SK-N-SH (cell line): ENCODE measurements at regions not wholly inside any gene's neighbourhood (a gene's known extent, or its start where the extent isn't known, plus 50 kb on each side); places are given as distances from the start of the nearest gene placed in this dataset.
A peak's percentile ranks its signal among the peaks of the same experiment; 100 is the strongest.
"Not testable (repeated sequence)": the region's sequence is repeated elsewhere in the genome, so short reads cannot be mapped to it uniquely, and the experiment has no call there.

Experiments
- CTCF ChIA-PET: fragments of 300-600, 350-600 bp; formaldehyde crosslinking; extraction: SDS; loops from one replicate; lab custom pipeline; 2021; lab: Yijun Ruan, JAX
- POLR2A ChIA-PET: fragments of 350-600 bp; sonication (Branson Sonifier 250); formaldehyde crosslinking; extraction: SDS; loops from one replicate; lab custom pipeline; 2020; ENCODE audit warnings: antibody characterized with exemption, inconsistent platforms; lab: Yijun Ruan, JAX
- DNase-seq: peaks from one replicate; pipeline ENCODE4 v3.0.0; 2012
- H2AFZ ChIP-seq: fragments of 200-600 bp; sonication (generic); 2 replicates; pipeline ENCODE4 v1.8.1; 2016; ENCODE audit warnings: antibody characterized with exemption, mild to moderate bottlenecking, low read depth
- H3F3A ChIP-seq: fragments of 200-600 bp; sonication (generic); replicated peaks from 2 replicates; pipeline ENCODE3; 2016; ENCODE audit warnings: antibody characterized with exemption, mild to moderate bottlenecking; ENCODE audit not compliant: insufficient read depth
- H3K27ac ChIP-seq, 2 experiments: fragments of 200-500 bp in 1 of 2; fragments of 200-600 bp in 1 of 2; sonication (Bioruptor generic) in 1 of 2; sonication (generic), shearing (Covaris generic) in 1 of 2; 2 replicates each; pipeline versions ENCODE4 v1.5.1 to v1.6.1; 2014 to 2016; ENCODE audit warnings: low read depth in 2 of 2, inconsistent platforms in 1 of 2, low read length in 1 of 2, mild to moderate bottlenecking in 1 of 2, mixed read lengths in 1 of 2
- H3K27me3 ChIP-seq: fragments of 200-600 bp; sonication (generic), shearing (Covaris generic); 2 replicates; pipeline ENCODE4 v1.6.1; 2016; ENCODE audit warnings: mixed run types; ENCODE audit not compliant: insufficient read depth
- H3K36me3 ChIP-seq, 2 experiments: fragments of 200-500 bp in 1 of 2; fragments of 200-600 bp in 1 of 2; sonication (Bioruptor generic) in 1 of 2; sonication (generic) in 1 of 2; replicated peaks in 1 of 2; 2 replicates each; pipeline versions ENCODE3 to v1.5.1; 2014 to 2016; ENCODE audit warnings: low read length in 1 of 2, mild to moderate bottlenecking in 1 of 2; ENCODE audit not compliant: insufficient read depth in 2 of 2, control insufficient read depth in 1 of 2
- H3K4me1 ChIP-seq, 2 experiments: fragments of 200-500 bp in 1 of 2; fragments of 200-600 bp in 1 of 2; sonication (Bioruptor generic) in 1 of 2; sonication (generic), shearing (Covaris generic) in 1 of 2; 2 replicates each; pipeline versions ENCODE4 v1.5.1 to v1.6.1; 2014 to 2016; ENCODE audit warnings: low read depth in 1 of 2, low read length in 1 of 2, mixed run types in 1 of 2; ENCODE audit not compliant: insufficient read depth in 2 of 2, control insufficient read depth in 1 of 2
- H3K4me2 ChIP-seq: fragments of 200-600 bp; sonication (generic), shearing (Covaris generic); 2 replicates; pipeline ENCODE4 v1.6.1; 2017; ENCODE audit warnings: mixed run types
- H3K4me3 ChIP-seq, 2 experiments: fragments of 200-500 bp in 1 of 2; fragments of 200-600 bp in 1 of 2; sonication (Bioruptor generic) in 1 of 2; sonication (generic), shearing (Covaris generic) in 1 of 2; 2 replicates each; pipeline versions ENCODE4 v1.5.1 to v1.8.1; 2014 to 2016; ENCODE audit warnings: low read depth in 2 of 2, inconsistent platforms in 1 of 2, low read length in 1 of 2, mild to moderate bottlenecking in 1 of 2, mixed read lengths in 1 of 2, moderate library complexity in 1 of 2
- H3K79me2 ChIP-seq: fragments of 200-600 bp; sonication (generic); 2 replicates; pipeline ENCODE4 v1.8.1; 2017; ENCODE audit warnings: mild to moderate bottlenecking; ENCODE audit not compliant: insufficient read depth
- H3K9ac ChIP-seq: fragments of 200-600 bp; sonication (generic); 2 replicates; pipeline ENCODE4 v1.6.1; 2017; ENCODE audit warnings: mixed run types
- H3K9me2 ChIP-seq: fragments of 200-600 bp; sonication (generic); 2 replicates; pipeline ENCODE4 v1.6.1; 2017; ENCODE audit warnings: mixed run types
- H3K9me3 ChIP-seq: fragments of 200-600 bp; sonication (generic); 2 replicates; pipeline ENCODE4 v1.6.1; 2017; ENCODE audit warnings: mixed run types, mild to moderate bottlenecking, moderate library complexity
- H4K20me1 ChIP-seq: fragments of 200-600 bp; sonication (generic); 2 replicates; pipeline ENCODE4 v1.6.1; 2017; ENCODE audit warnings: mild to moderate bottlenecking, mixed run types; ENCODE audit not compliant: insufficient read depth
- CHD2 ChIP-seq: fragments of 150-350 bp; IDR thresholded peaks from 2 replicates; pipeline ENCODE4 v1.6.1; 2018; ENCODE audit warnings: low read length; ENCODE audit not compliant: partially characterized antibody
- CTCF ChIP-seq: fragments of 200-600 bp; sonication (generic); IDR thresholded peaks from 2 replicates; pipeline ENCODE4 v1.6.1; 2017; ENCODE audit warnings: antibody characterized with exemption, mild to moderate bottlenecking, moderate library complexity
- FOXJ3 ChIP-seq: sonication (generic); formaldehyde crosslinking; IDR thresholded peaks from 2 replicates; pipeline ENCODE4 v1.5.1; 2020; ENCODE audit warnings: mild to moderate bottlenecking, missing genetic modification reagents
- NRF1 ChIP-seq: IDR thresholded peaks from 2 replicates; pipeline ENCODE4 v1.6.1; 2012; ENCODE audit warnings: low read depth, mild to moderate bottlenecking, low read length
- PBX3 ChIP-seq: IDR thresholded peaks from 2 replicates; pipeline ENCODE4; 2012
- RAD21 ChIP-seq: IDR thresholded peaks from 2 replicates; pipeline ENCODE4 v1.6.1; 2012; ENCODE audit warnings: mild to moderate bottlenecking, low read length
- RCOR1 ChIP-seq: fragments of 150-350 bp; IDR thresholded peaks from 2 replicates; pipeline ENCODE4 v1.6.1; 2017; ENCODE audit warnings: antibody characterized with exemption, low read length
- RFX5 ChIP-seq: IDR thresholded peaks from 2 replicates; pipeline ENCODE4 v1.6.1; 2012; ENCODE audit warnings: mild to moderate bottlenecking, improper control_type of control experiment, low read length
- SMC3 ChIP-seq: IDR thresholded peaks from 2 replicates; pipeline ENCODE4 v1.6.1; 2012; ENCODE audit warnings: low read depth, low read length, improper control_type of control experiment
- USF1 ChIP-seq: IDR thresholded peaks from 2 replicates; pipeline ENCODE4 v1.4.0; 2012; ENCODE audit warnings: low read depth, borderline replicate concordance
- ZBTB33 ChIP-seq: IDR thresholded peaks from 2 replicates; pipeline ENCODE4 v1.4.0; 2012; ENCODE audit warnings: low read depth, borderline replicate concordance
- WGBS: methylation state at CpG from one replicate; pipeline ENCODE4 v1.1.6; 2017; ENCODE audit warnings: low lambda C conversion rate; 5-methylcytosine and 5-hydroxymethylcytosine counted together

GRCh38 chr3:153980252-153980590 lies 141.0 kb upstream of the ARHGEF26 start:
- no peaks in the 10 kb centered on the region for H3K9me2 ChIP-seq
- H3F3A ChIP-seq: no peaks in the 10 kb centered on the region
- H3K79me2 ChIP-seq: no peaks in the 10 kb centered on the region
- H3K9me3 ChIP-seq: no peaks in the 10 kb centered on the region
- H3K4me1 ChIP-seq: no peaks in the 10 kb centered on the region
- H2AFZ ChIP-seq: no peak overlapping the region
- no peak overlapping the region for H3K4me3 ChIP-seq
- H3K9ac ChIP-seq: no peak overlapping the region
- 33% methylated on average over 1 of the region's 4 CpGs for WGBS
- no peak for DNase-seq
- TF ChIP-seq ZBTB33 (no peak), CHD2 (no peak), USF1 (no peak), NRF1 (no peak), RFX5 (no peak), FOXJ3 (no peak), PBX3 (no peak), RCOR1 (no peak)
- TF ChIP-seq, all 33 proteins: peak for 0
- Histone ChIP-seq H3K27me3 (no peaks in the 10 kb centered on the region), H3K36me3 (no peaks in the 10 kb centered on the region), H3K27ac (no peak overlapping the region), H4K20me1 (no peaks in the 10 kb centered on the region), H3K4me2 (no peak overlapping the region)
- CTCF ChIA-PET: interaction anchor here (1.5 kb wide), 1 partner anchor 9 kb away, joined by 5 read pairs; no protein-coding TSS in a partner anchor
- POLR2A ChIA-PET: no interaction called here

- H3K9me3 ChIP-seq, H3K27me3 ChIP-seq, H3K4me2 ChIP-seq, H3K4me1 ChIP-seq, H3K9me2 ChIP-seq, H3K36me3 ChIP-seq, H2AFZ ChIP-seq, H3K79me2 ChIP-seq, H3K4me3 ChIP-seq, H4K20me1 ChIP-seq, H3K9ac ChIP-seq, H3F3A ChIP-seq, POLR2A ChIA-PET, H3K27ac ChIP-seq: not testable (repeated sequence)
- WGBS: 75% methylated on average over 1 of the region's 1 CpG
- DNase-seq: peak; percentile 11
- TF ChIP-seq RAD21 (peak; percentile 58), SMC3 (0 out of 2 replicates have a peak, but pooled peaks have one; percentile 22), CTCF (peak; percentile 53)
- CTCF ChIA-PET: interaction anchor here (0.7 to 1.3 kb wide), 4 partner anchors 8 to 259 kb away, joined by 3 to 10 read pairs (median 6); no protein-coding TSS in a partner anchor
Measured at GRCh38 chr3:153997364-153997763, 123.8 kb upstream of the ARHGEF26 start.
